ENCODE measurements at regions not wholly inside any gene's neighbourhood (a gene's known extent, or its start where the extent isn't known, plus 50 kb on each side); places are given as distances from the start of the nearest gene placed in this dataset.
"Not testable (repeated sequence)": the region's sequence is repeated elsewhere in the genome, so short reads cannot be mapped to it uniquely, and the experiment has no call there.

- no peak for DNase-seq (ENCODE audit: low spot score)
Measured at GRCh38 chr2:2662847-2663356, 331.8 kb upstream of the MYT1L start.

DNA sequence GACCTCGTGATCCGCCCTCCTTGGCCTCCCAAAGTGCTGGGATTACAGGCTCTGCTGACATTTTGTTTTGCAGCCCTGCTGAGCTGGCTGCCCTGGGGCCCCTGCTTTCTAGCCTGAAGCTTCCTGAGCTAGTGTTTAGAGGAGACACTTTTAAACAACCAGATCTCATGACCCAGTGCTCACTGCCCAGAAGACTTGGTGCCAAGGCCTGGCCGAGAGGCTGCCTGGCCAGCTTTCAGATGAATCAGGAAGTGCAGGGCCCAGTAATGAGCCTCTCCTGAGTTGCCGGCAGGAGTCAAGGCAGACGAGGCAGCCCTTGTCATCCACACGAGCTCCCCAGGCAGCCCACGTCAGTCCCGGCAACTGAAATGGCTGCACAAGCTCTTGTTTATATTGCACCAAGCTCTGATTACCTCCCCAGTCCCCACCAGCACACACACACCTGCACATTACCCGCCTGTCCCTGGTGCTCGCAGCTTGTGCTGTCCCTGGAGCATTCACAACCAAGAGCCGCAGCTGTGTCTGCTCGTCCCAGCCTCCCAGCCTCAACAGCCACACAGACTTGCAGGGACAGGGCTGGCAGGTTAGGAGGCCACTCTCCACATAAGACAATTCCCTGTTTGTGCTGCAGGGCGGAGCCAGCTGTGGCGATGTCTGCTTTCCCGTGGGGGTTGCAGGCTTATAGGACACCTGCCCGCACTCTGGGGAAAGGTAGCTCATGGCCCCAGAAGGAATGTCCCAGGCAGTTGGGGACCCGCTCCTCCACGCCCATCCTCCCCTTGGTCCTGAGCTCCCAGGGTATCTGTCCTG lies 331.2 kb upstream of the MYT1L start:
- DNase-seq (ENCODE audit: low spot score), result peak; percentile 66

- DNase-seq (ENCODE audit: low spot score), result no peak
Measured at GRCh38 chr2:2660789-2661355, 329.8 kb upstream of the MYT1L start.

GRCh38 chr2:2657121-2657962 lies 326.3 kb upstream of the MYT1L start:
- DNase-seq (ENCODE audit: low spot score), result no peak

- peak; percentile 51 for DNase-seq (ENCODE audit: low spot score)
Measured at GRCh38 chr2:2656115-2657011, 325.3 kb upstream of the MYT1L start.

DNA sequence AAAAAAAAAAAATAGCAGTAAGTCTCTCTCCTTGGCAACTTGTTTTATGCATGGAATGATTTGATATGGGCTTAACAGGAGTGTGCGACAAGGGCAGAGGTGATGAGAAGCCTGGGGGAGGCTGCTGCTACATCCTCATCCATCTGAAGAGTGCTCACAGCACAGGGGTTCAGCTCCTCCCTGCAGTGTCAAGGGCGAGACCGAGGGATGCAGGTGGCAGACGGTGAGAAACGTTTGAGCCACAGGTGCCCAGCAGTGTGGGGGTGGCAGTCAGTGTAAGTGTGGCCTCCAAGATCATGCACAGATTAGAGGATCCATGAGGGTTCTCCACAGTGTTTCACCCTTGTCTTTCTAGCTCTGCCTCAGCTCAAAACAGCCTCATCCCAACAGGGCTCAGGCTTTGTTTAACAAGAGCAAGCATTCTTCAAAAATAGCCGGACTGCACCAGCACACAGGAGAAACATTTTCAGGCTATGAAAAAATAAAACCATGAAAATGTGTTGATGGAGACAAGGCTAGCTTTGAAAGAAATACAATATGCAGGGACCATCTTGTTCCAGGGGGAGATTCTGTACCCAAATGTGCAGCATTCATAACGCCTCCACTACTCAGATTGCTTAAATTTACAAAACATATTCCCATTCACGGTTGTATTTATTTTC lies 324.5 kb upstream of the MYT1L start:
- no peak for DNase-seq (ENCODE audit: low spot score)

DNA sequence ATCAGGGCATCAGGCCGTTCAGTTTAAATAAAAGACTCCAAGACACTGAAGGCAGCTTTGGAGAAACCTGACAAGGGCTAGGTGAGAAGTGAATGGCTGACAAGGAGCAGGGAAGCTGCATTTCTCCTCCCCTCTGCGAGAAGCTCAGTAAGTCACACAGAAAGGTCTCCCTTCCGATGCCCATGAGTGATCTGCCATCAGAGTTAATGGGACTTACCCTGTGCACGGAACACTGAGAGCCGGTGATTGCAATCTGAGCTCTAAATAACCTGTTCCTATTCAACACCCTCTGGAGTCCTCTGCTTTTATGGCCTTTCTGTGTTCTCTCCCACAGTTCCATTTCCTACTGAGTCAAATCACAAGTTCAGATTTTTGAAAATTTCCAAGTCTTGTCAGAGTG lies 322.2 kb upstream of the MYT1L start:
- no peak for DNase-seq (ENCODE audit: low spot score)

GRCh38 chr2:2650608-2651375 lies 319.7 kb upstream of the MYT1L start:
- DNase-seq (ENCODE audit: low spot score), result no peak

- DNase-seq (ENCODE audit: low spot score), result no peak
Measured at GRCh38 chr2:2649109-2650072, 318.3 kb upstream of the MYT1L start.

DNA sequence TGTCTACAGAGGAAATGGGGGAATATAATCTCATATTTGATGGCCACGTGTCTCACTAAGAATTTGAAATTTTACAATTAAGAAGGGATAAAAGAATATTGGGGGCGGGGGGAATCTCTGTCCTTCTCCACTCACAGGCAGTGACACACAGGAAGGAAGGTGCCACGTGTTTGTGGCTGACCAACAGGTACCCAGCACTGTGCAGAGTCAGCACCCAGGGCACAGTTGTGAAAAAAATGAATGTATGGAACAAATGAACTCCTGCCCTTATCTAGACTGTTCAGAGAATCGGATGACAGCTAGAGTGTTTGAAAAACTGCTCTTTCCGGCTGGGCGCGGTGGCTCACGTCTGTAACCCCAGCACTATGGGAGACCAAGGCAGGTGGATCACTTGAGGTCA lies 317.0 kb upstream of the MYT1L start:
- DNase-seq (ENCODE audit: low spot score), result no peak

DNA sequence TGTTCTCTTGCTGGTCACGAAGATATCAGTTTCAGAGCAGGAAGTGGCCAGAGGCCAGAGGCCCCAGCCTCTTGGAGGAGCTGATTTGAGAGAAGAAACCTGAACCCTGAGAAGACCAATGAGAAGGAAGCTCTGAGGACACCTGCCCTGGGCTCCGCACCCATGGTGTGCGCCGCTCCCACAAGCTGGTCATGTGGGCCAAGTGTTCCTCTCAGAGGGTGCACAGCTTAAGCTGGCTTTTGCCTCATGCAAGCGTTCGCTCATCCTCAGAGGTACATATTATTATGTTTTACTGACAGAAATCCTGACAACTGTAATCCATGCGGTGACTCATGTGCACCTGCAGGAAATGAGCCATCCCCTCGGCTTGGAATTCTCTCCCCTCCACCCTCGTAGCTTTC lies 316.1 kb upstream of the MYT1L start:
- no peak for DNase-seq (ENCODE audit: low spot score)

DNA sequence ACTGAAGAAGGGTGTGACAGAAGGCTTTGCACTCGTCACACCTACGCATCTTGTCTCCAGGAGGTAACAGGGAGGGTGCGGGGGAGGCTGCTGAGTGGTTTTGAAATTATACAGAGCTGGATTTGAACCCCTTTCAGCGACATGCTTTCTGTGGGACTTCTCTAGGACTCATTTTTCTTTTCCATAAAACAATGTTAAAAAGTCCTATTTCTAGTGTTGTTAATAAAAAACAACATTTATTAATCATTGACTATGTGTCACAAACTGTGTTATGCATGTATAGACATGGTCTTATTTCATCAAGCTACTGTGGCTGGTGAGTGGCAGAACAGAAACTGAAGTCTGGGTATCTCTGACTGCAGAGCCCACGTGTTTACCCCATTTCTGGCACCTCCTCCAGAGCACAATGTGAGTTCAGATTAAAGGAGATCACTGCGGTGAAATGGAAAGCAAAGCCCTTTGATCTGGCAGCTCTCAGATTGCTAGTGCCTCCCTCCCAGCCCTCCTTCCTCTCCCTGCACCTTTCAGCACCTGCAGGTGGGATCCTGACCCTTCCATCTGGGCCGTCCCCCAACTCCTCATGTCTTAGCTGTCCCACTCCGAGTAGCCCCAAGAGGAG lies 315.5 kb upstream of the MYT1L start:
- DNase-seq (ENCODE audit: low spot score), result no peak

- no peak for DNase-seq (ENCODE audit: low spot score)
Measured at GRCh38 chr2:2645162-2645855, 314.2 kb upstream of the MYT1L start.

GRCh38 chr2:2644751-2645150 lies 313.7 kb upstream of the MYT1L start:
- DNase-seq (ENCODE audit: low spot score), result not testable (repeated sequence)

GRCh38 chr2:2644040-2644439 lies 313.0 kb upstream of the MYT1L start:
- DNase-seq (ENCODE audit: low spot score), result no peak

DNA sequence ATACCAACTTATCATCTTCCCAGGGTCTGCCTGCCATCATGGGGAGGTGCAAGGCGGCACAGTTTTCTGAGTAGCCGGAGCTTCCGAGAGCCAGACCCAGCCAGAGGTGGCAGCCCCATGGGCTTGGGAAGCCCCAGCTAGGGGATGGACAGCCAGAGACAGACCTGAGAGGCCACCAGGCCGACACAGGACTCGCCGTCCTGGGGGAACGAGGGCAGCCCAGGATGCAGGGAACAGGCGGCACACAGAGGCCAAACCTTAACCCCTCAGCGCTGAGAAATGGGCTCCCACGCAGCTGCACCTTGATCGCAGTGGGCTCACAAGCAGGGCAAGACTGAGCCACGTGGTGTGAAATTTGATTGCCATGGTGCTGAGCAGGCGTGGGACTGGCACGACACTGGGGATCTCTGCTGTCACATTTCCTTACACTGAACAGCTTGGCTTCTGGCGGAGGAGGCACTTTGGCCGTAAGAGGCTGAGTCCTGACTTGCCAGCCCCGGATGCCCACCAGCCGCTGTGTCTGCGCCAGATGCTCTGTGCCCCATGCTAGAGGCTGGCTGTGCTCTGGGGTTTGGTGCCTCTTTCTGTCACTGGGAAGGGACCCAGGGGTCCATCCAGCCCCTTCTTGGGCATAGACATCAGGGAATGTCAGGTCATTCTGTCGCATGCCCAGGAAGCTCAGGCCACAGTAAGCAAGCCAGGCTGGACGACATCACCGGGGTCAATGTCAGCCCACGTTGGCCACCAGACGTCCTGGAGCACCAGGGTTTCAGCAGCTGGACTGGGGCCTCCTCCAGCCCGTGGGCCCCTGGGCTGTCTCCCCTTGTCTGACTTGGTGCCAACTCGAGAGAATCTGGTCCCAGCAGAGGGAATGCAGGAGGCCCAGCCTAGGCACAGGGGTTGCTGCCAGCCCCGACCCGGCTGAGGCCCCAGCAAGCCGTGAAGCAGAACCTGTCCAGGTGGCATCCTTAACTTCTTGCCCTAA lies 312.1 kb upstream of the MYT1L start:
- DNase-seq (ENCODE audit: low spot score), result no peak
